ENCODE measurements at regions not wholly inside any gene's neighbourhood (a gene's known extent, or its start where the extent isn't known, plus 50 kb on each side); places are given as distances from the start of the nearest gene placed in this dataset.
A peak's percentile ranks its signal among the peaks of the same experiment; 100 is the strongest.

GRCh38 chr5:77157732-77158532, 52.5 kb upstream of the PDE8B start:
- FAIRE-seq: no peak
- DNase-seq (ENCODE audit: insufficient read length, low spot score): no peak

GRCh38 chr5:77156379-77156778, 54.1 kb upstream of the PDE8B start:
- peak; percentile 20 for FAIRE-seq

GRCh38 chr5:77155179-77155785, 55.2 kb upstream of the PDE8B start:
- FAIRE-seq: no peak
- no peak for DNase-seq (ENCODE audit: insufficient read length, low spot score)

More at GRCh38 chr5:77156379-77156778, 54.1 kb upstream of the PDE8B start:
- DNase-seq (ENCODE audit: insufficient read length, low spot score): no peak

GRCh38 chr5:77152441-77152840, 58.0 kb upstream of the PDE8B start:
- no peak for DNase-seq (ENCODE audit: insufficient read length, low spot score)
- FAIRE-seq: no peak

GRCh38 chr5:77151501-77151900, 59.0 kb upstream of the PDE8B start:
- no peak for FAIRE-seq
- no peak for DNase-seq (ENCODE audit: insufficient read length, low spot score)

- FAIRE-seq (no peak), DNase-seq (ENCODE audit: insufficient read length, low spot score) (no peak)
These were observed 59.8 kb upstream of the ZBED3 start for GRCh38 chr5:77146896-77147295.

- no peak for DNase-seq (ENCODE audit: insufficient read length, low spot score)
These were observed 58.6 kb upstream of the ZBED3 start for GRCh38 chr5:77145666-77146065.

GRCh38 chr5:77144837-77145139, 57.7 kb upstream of the ZBED3 start:
- FAIRE-seq (no peak), DNase-seq (ENCODE audit: insufficient read length, low spot score) (no peak)

More at GRCh38 chr5:77145666-77146065, 58.6 kb upstream of the ZBED3 start:
- FAIRE-seq: no peak

GRCh38 chr5:77143998-77144836, 57.1 kb upstream of the ZBED3 start:
- peak; percentile 62 for FAIRE-seq

GRCh38 chr5:77140350-77140749, 53.3 kb upstream of the ZBED3 start:
- FAIRE-seq (no peak), DNase-seq (ENCODE audit: insufficient read length, low spot score) (no peak)

More at GRCh38 chr5:77143998-77144836, 57.1 kb upstream of the ZBED3 start:
- peak; percentile 65 for DNase-seq (ENCODE audit: insufficient read length, low spot score)

GRCh38 chr5:77139001-77139400, 51.9 kb upstream of the ZBED3 start:
- no peak for DNase-seq (ENCODE audit: insufficient read length, low spot score)
- FAIRE-seq: no peak

Data from HTR-8/SVneo (cell line).